NCI-H2029 treated with DMSO at 0.1 percent for 48 hours (cell line): ENCODE measurements at regions not wholly inside any gene's neighbourhood (a gene's known extent, or its start where the extent isn't known, plus 50 kb on each side); places are given as distances from the start of the nearest gene placed in this dataset.
"Not testable (repeated sequence)": the region's sequence is repeated elsewhere in the genome, so short reads cannot be mapped to it uniquely, and the experiment has no call there.

Source experiments
- DNase-seq: peaks from one replicate; lab custom pipeline; 2025; lab: John Stamatoyannopoulos, UW

DNA sequence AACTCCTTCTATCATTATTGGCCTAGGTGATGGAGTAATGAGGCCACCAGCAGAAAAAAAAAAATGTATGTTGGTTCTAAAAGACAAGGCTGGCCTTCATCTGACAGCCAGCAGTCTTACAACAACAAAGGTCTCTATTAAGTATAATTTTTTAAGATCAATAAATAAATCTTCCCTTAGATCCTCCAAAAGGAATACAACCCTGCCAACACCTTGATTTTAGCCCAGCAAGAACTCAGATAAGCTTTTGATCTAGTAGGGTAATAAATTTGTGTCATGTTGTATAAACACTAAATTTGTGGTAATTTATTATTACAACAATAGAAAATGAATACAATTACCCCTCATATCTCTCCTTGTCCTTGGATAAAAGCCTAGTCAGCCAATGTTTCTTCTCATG lies 633.2 kb upstream of the FAM174A start:
- DNase-seq: no peak

DNA sequence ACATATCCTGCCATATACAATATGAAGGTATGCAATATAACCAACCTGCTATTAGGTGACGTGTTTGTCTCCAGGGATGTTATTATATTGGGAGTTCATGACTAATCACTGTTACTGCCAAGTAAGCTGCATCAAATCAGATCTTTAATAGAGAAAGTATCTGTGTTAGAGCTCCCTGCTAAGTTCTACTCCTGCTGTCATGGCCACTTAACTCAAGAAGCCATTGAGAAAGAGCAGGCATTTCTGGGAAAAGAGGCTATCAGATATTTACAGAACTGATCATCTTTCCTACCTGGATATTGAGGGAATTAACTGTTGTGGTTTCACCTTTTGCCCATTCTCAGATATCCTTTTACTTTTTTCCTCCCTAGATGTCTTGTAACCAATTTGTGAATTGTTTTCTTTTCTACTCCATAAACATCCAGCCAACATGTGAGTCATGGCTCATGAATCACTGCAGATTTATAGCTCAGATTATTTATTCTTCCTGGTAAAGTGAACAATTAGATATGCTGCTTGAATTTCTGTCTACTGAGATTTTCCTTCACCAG lies 634.8 kb upstream of the FAM174A start:
- peak; percentile 56 for DNase-seq

- no peak for DNase-seq
These were observed 655.2 kb upstream of the FAM174A start for GRCh38 chr5:99879791-99880511.

- no peak for DNase-seq
These were observed 656.3 kb upstream of the FAM174A start for GRCh38 chr5:99878830-99879229.

DNA sequence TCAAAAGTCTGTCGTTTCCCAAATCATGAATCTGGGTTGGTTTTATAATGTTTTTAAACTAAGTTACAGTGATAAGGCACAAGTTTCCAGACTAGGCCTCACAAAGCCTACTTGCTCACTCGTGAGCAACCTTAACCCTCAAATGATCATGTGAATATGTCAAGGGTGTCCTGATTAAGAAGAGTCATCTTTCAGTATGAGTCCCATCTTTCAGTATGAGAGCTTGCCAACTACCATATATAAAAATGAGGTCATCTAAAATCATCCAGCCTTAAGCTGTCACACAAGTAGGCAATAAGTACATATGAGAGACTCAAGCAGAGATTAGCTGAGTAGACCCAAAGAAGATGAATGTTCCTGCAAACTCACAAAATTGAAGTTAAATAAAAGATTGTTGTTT lies 668.4 kb upstream of the FAM174A start:
- no peak for DNase-seq

DNA sequence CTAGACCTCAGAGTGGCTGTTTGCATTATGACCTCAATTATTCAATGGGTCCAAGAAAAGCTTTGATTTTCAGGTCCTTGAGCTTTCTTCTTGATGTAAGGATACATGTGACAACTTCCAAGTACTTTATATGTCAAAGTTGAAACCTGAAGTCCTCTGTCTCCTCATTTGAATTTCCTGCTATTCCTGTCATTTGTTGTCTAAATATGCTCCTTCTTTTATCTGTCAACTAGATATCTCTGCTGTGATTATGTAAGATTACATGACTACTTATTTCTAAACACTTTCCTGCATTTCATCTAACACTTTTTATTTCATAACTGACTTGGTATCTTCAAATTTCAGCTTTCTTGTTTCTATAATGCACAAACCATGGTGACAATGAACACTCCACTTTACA lies 670.0 kb upstream of the FAM174A start:
- no peak for DNase-seq

GRCh38 chr5:99835791-99836190 lies 699.4 kb upstream of the FAM174A start:
- no peak for DNase-seq

GRCh38 chr5:99827136-99827535 lies 708.0 kb upstream of the FAM174A start:
- DNase-seq: no peak

GRCh38 chr5:99817796-99818195 lies 717.4 kb upstream of the FAM174A start:
- no peak for DNase-seq

GRCh38 chr5:99814321-99815063 lies 720.7 kb upstream of the FAM174A start:
- no peak for DNase-seq

DNA sequence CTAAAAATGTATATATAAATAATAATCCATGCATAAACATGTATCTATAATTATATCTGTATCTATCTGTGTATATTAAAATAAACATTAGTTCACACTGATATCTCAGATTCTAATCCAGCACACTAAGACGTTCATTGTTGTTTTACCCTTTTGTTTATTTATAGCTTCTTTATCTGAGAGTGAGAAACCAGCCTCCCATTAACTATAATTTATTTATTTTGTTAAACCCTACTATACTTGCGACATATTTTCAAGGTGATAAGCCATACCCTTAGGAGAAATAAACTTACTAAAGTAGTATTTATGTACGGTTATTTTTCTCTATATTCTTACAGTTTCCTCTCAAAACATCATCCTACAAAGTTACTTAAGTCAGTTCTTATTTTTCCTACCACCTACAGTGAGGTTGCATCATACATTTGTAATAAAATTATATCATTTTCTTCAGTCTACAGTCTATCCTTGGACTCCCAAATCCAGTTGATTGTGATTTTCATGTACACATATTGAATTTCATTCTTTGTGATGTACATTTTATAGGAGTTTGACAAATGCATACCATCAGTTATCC lies 726.4 kb upstream of the FAM174A start:
- no peak for DNase-seq

- no peak for DNase-seq
These were observed 727.8 kb upstream of the FAM174A start for GRCh38 chr5:99807346-99807745.

DNA sequence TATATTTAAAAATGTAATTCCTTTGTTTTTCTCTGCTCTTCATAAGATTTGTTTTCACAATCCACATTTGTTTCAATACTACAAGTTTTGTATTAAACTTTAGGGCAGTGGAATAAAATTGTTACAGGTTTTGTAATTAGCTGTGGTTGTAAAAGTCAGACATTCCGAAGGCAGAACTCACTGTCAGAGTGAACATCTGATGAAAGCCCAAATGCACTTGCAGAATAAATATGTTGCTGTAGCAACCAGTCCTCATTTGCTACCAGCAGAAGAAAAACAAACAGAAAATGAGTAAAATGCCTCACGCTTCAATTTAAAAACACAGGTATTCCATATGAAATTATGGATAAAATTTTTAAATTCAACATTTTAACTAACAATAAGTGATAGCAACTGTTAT lies 740.1 kb upstream of the FAM174A start:
- DNase-seq: no peak

GRCh38 chr5:99788482-99788881 lies 746.7 kb upstream of the FAM174A start:
- no peak for DNase-seq

- no peak for DNase-seq
These were observed 760.0 kb upstream of the FAM174A start for GRCh38 chr5:99775189-99775588.

DNA sequence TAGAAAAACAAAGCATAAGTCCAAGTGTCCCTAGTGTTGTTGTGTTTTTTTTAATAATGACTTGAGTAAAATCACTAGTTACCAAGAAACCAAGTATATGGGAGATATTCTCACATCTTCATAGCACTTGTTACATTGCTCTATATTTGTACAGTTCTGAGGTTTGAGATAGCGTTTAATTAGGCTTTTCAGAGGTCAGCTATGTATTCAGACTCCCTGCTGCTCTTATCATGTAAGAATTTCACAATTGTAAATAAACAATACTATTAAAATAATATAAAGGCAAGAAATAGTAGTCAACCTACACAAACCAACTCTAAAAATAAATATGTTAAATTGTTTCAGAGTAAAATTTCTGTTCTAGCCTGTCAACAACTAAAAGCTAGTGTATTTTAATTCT lies 761.9 kb upstream of the FAM174A start:
- DNase-seq: no peak

DNA sequence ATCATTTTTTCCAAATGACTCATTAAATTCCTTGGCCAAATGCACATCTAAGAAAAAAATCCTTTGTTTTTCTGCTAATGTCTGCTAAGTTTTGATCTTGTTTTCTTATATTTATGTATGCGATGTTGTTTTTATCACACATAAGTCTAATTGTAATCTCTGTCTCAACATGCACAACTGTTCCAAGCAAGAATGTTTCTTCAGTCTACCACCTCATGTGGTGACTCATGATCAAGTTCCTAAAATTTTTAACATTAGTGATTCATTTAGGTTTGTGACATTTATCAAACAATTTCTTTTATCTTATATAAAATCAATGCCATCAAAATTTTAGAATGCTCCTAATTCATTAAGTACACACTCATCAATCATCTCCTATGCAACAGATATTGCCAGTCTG lies 763.9 kb upstream of the FAM174A start:
- DNase-seq: no peak

DNA sequence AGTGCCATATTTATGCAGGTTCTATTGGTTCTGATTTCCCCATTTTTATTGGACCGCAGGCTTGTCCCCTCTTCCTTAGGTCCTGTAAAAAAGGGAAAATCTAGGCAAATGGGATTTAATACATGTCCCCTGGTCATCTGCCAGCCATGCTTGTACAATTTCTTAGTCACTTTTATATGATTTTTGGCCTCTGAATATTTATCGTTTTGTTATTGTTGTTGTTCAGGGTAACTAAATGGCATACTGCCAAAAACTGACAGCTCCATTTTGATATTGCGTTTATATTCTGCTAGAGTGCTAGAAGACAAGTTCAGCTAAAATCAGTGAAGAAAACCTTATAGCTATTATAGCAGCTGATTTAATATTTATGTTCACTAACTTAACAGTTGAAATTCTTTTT lies 770.2 kb upstream of the FAM174A start:
- DNase-seq: no peak

GRCh38 chr5:99763021-99763774 lies 772.0 kb upstream of the FAM174A start:
- no peak for DNase-seq

GRCh38 chr5:99747342-99747741 lies 787.8 kb upstream of the FAM174A start:
- no peak for DNase-seq

GRCh38 chr5:99733146-99733545 lies 802.0 kb upstream of the FAM174A start:
- DNase-seq: not testable (repeated sequence)

- not testable (repeated sequence) for DNase-seq
These were observed 801.8 kb upstream of the CHD1 start for GRCh38 chr5:99730653-99731052.
